Calu3 (cell line): ENCODE measurements at regions not wholly inside any gene's neighbourhood (a gene's known extent, or its start where the extent isn't known, plus 50 kb on each side); places are given as distances from the start of the nearest gene placed in this dataset.

ENCODE experiments used
- BruUV-seq: library from RNA; stranded (reverse); fragments of 400-500 nt; replicated peaks from 2 replicates; lab custom pipeline; 2021; lab: Mats Ljungman, UMichigan
- CTCF ChIA-PET: fragments of 300-600 bp; sonication (Branson Sonifier 250); formaldehyde crosslinking; loops from one replicate; lab custom pipeline; 2022; ENCODE audit warnings: antibody characterized with exemption; lab: Charles Lee
- DNase-seq: peaks from one replicate; pipeline ENCODE4 v3.0.0; 2022
- H3K27ac Mint-ChIP-seq: one replicate; pipeline ENCODE4 v1.8.0; 2022; ENCODE audit warnings: mixed read lengths; ENCODE audit not compliant: unreplicated experiment
- H3K27me3 Mint-ChIP-seq: one replicate; pipeline ENCODE4 v1.8.0; 2022; ENCODE audit warnings: mixed read lengths; ENCODE audit not compliant: unreplicated experiment
- H3K36me3 Mint-ChIP-seq: one replicate; pipeline ENCODE4 v1.8.0; 2022; ENCODE audit warnings: mild to moderate bottlenecking, moderate library complexity, mixed read lengths; ENCODE audit not compliant: insufficient read depth, unreplicated experiment
- H3K4me1 Mint-ChIP-seq: one replicate; pipeline ENCODE4 v1.8.0; 2022; ENCODE audit warnings: mild to moderate bottlenecking, low read depth, mixed read lengths; ENCODE audit not compliant: unreplicated experiment
- H3K4me3 Mint-ChIP-seq: one replicate; pipeline ENCODE4 v1.8.0; 2022; ENCODE audit warnings: mild to moderate bottlenecking, low read depth, moderate library complexity, mixed read lengths; ENCODE audit not compliant: unreplicated experiment
- H3K9me3 Mint-ChIP-seq: one replicate; pipeline ENCODE4 v1.8.0; 2022; ENCODE audit warnings: low read depth, mixed read lengths; ENCODE audit not compliant: unreplicated experiment
- CTCF ChIP-seq: fragments of 200-600 bp; IDR thresholded peaks from one replicate; pipeline ENCODE4 v1.8.0; 2022; ENCODE audit warnings: antibody characterized with exemption; ENCODE audit not compliant: unreplicated experiment
- intact Hi-C: fragments of 100-400 bp; cut with micrococcal nuclease; formaldehyde crosslinking; loops from one replicate; pipeline ENCODE4 v1.10.0; 2022; ENCODE audit not compliant: unreplicated experiment

DNA sequence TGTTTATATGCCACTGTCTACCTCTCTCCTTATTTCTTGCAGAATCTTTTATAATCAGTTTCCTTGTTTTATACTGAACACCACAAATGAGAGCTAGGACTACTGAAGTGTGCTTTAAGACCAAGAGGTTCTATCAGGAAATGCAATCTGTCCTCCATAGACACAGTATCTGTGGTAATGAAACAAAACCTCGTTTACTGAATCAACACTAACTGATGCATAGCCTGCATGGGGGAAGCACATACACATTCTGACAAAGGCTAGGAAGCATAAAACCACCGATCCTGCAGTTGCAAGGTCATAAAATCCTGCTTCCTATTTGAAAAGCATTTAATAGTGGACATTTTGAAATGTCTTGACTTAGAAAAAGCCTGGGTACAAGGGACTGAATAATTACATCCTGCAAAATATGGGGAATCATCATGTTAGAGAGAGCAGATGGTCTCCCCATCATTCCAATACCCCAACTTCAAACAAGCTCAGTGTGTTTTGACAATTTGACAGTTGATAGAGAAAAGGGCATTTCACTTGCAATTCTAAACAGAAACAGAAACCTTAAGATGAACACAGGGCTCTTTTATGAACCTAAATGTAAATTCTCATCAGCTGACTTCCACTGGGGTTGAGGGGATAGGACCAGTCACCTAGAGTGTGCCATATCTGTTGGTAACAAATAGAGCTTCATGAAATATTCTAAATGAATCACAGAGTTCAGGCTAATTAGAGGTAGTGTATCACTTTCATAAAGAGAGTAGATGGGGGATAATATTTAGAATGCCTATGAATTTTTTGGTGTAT is 1845.6 kb upstream of the PIK3C3 start:
- no peak for DNase-seq
- Mint-ChIP-seq H3K27ac (no peak overlapping the region), H3K4me3 (no peak overlapping the region), H3K9me3 (no peaks in the 10 kb centered on the region), H3K36me3 (no peaks in the 10 kb centered on the region), H3K27me3 (no peaks in the 10 kb centered on the region), H3K4me1 (no peaks in the 10 kb centered on the region)
- no TSS peak for BruUV-seq
- TF ChIP-seq CTCF = no peak
- CTCF ChIA-PET = no interaction called here
- intact Hi-C loops = no loop called here

DNA sequence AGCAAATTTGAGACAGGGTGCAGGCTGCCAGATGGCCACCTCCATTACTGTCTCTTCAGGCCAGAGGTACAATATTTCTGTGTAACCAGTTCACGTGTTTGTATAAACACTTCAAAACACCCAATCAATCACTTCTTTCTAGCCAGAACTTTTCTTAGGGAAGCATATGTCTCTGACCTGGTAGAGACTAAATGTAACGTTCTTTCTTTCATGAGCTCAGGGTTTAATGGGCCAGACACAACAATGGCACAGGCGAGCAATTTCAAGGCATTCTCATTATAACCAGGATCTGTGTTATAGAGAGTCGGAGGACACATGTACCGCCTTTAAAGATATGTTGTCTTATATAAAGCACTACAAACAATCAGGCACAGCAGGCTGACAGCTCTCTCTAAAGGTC is 1846.4 kb upstream of the PIK3C3 start:
- no peaks in the 10 kb centered on the region for H3K9me3 Mint-ChIP-seq
- no peaks in the 10 kb centered on the region for H3K27me3 Mint-ChIP-seq
- DNase-seq = no peak
- no peak overlapping the region for H3K27ac Mint-ChIP-seq
- TF ChIP-seq CTCF = no peak
- no peaks in the 10 kb centered on the region for H3K36me3 Mint-ChIP-seq
- H3K4me1 Mint-ChIP-seq = no peaks in the 10 kb centered on the region
- H3K4me3 Mint-ChIP-seq = no peak overlapping the region
- intact Hi-C loops = no loop called here
- no TSS peak for BruUV-seq
- CTCF ChIA-PET = no interaction called here

DNA sequence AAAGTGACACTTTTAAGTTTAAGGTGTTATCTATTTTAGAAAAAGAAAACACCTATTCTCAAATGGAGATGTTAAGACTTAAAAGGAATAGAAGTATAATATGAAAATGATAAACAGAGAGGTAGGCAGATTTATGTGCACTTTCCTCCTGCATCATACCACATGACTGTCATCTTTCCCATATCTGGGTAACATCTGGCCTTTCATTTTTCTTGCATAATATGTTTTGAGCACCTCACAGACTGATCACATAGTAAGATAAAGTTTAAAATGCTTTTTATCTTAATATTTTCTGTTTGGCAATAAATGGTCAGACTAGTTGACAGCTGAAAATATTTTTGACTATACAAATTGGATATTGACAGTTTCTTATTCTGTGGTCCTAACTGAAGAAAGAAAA is 1852.1 kb upstream of the PIK3C3 start:
- Mint-ChIP-seq H3K36me3 (no peaks in the 10 kb centered on the region), H3K9me3 (no peaks in the 10 kb centered on the region), H3K4me3 (no peak overlapping the region), H3K27me3 (peaks cover 12% of the 10 kb centered on the region), H3K4me1 (no peaks in the 10 kb centered on the region), H3K27ac (no peak overlapping the region)
- CTCF ChIA-PET = no interaction called here
- no peak for TF ChIP-seq CTCF
- intact Hi-C loops = no loop called here
- DNase-seq = no peak
- no TSS peak for BruUV-seq

DNA sequence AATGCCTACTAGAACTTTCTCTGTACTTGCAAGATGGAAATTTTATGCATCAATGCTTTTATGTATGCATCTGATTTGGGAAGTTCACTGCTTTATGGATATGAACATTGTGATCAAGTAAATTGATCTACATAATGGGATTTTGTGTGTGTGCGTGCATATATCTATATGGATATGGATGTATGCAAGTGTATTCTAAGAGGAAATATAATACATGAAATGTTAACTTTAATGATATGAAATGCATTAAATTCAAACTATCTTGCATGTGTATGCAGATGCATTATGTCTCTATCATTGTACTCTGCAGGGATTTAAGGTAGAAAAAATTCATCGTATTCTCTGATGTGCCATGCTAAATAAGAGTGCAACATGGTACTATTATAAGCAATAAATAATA is 1855.4 kb upstream of the PIK3C3 start:
- Mint-ChIP-seq H3K27ac (no peak overlapping the region), H3K27me3 (peaks cover 17% of the 10 kb centered on the region), H3K4me3 (no peak overlapping the region), H3K4me1 (no peaks in the 10 kb centered on the region), H3K36me3 (no peaks in the 10 kb centered on the region), H3K9me3 (no peaks in the 10 kb centered on the region)
- CTCF ChIA-PET = interaction anchor here (0.8 kb wide), 1 partner anchor 122 kb away, joined by 3 read pairs; no protein-coding TSS in a partner anchor
- intact Hi-C loops = no loop called here
- TF ChIP-seq CTCF = no peak
- no TSS peak for BruUV-seq
- DNase-seq = no peak
